T-helper 2 cell treated with Interferon-gamma antibody and Interleukin-4, amounts not matched to agents 5 μg/mL and 100 μg/mL, for 36 hours (primary cell): ENCODE measurements at regions not wholly inside any gene's neighbourhood (a gene's known extent, or its start where the extent isn't known, plus 50 kb on each side); places are given as distances from the start of the nearest gene placed in this dataset.
"Not testable (repeated sequence)": the region's sequence is repeated elsewhere in the genome, so short reads cannot be mapped to it uniquely, and the experiment has no call there.

Experiments used
- DNase-seq: peaks from one replicate; pipeline ENCODE4 v3.0.0; 2021; ENCODE audit warnings: low spot score
- H3K27ac Mint-ChIP-seq: one replicate; pipeline ENCODE4 v1.8.0; 2021; ENCODE audit warnings: mild to moderate bottlenecking, mixed read lengths
- H3K27me3 Mint-ChIP-seq: one replicate; pipeline ENCODE4 v1.8.0; 2021; ENCODE audit warnings: low read depth, mixed read lengths
- H3K36me3 Mint-ChIP-seq: one replicate; pipeline ENCODE4 v1.8.0; 2021; ENCODE audit warnings: low read depth, mixed read lengths
- H3K4me1 Mint-ChIP-seq: one replicate; pipeline ENCODE4 v1.8.0; 2021; ENCODE audit warnings: low read depth, mixed read lengths
- H3K4me3 Mint-ChIP-seq: one replicate; pipeline ENCODE4 v1.8.0; 2022; ENCODE audit warnings: mild to moderate bottlenecking, moderate library complexity, mixed read lengths
- H3K9me3 Mint-ChIP-seq: one replicate; pipeline ENCODE4 v1.8.0; 2021; ENCODE audit warnings: mixed read lengths

GRCh38 chr5:62900976-62901375 lies 322.4 kb downstream of the LRRC70 start:
- Mint-ChIP-seq H3K4me3 (no peak overlapping the region), H3K4me1 (no peaks in the 10 kb centered on the region), H3K9me3 (no peaks in the 10 kb centered on the region), H3K27ac (no peak overlapping the region), H3K36me3 (no peaks in the 10 kb centered on the region), H3K27me3 (no peaks in the 10 kb centered on the region)
- DNase-seq = no peak

- Mint-ChIP-seq H3K27me3 (no peaks in the 10 kb centered on the region), H3K27ac (no peak overlapping the region), H3K4me1 (no peaks in the 10 kb centered on the region), H3K4me3 (no peak overlapping the region), H3K9me3 (no peaks in the 10 kb centered on the region), H3K36me3 (no peaks in the 10 kb centered on the region)
- DNase-seq = no peak
These were observed 317.7 kb downstream of the LRRC70 start for GRCh38 chr5:62896121-62896893.

- Mint-ChIP-seq H3K27ac (no peak overlapping the region), H3K4me3 (no peak overlapping the region), H3K27me3 (no peaks in the 10 kb centered on the region), H3K36me3 (no peaks in the 10 kb centered on the region), H3K4me1 (no peaks in the 10 kb centered on the region), H3K9me3 (no peaks in the 10 kb centered on the region)
- no peak for DNase-seq
These were observed 308.1 kb downstream of the LRRC70 start for GRCh38 chr5:62886603-62887315.

- not testable (repeated sequence) for H3K27ac Mint-ChIP-seq, H3K27me3 Mint-ChIP-seq, H3K36me3 Mint-ChIP-seq, H3K4me3 Mint-ChIP-seq, H3K9me3 Mint-ChIP-seq, DNase-seq, H3K4me1 Mint-ChIP-seq
These were observed 258.7 kb downstream of the LRRC70 start for GRCh38 chr5:62837330-62837729.

- no peak for DNase-seq
- no peak overlapping the region for H3K27ac Mint-ChIP-seq
- no peak overlapping the region for H3K4me3 Mint-ChIP-seq
- H3K27me3 Mint-ChIP-seq = no peaks in the 10 kb centered on the region
- H3K9me3 Mint-ChIP-seq = no peaks in the 10 kb centered on the region
- no peaks in the 10 kb centered on the region for H3K4me1 Mint-ChIP-seq
- no peaks in the 10 kb centered on the region for H3K36me3 Mint-ChIP-seq
These were observed 251.0 kb downstream of the LRRC70 start for GRCh38 chr5:62829604-62829986.

- H3K36me3 Mint-ChIP-seq = no peaks in the 10 kb centered on the region
- no peak for DNase-seq
- H3K27me3 Mint-ChIP-seq = no peaks in the 10 kb centered on the region
- no peaks in the 10 kb centered on the region for H3K4me1 Mint-ChIP-seq
- no peaks in the 10 kb centered on the region for H3K9me3 Mint-ChIP-seq
- no peak overlapping the region for H3K4me3 Mint-ChIP-seq
- no peak overlapping the region for H3K27ac Mint-ChIP-seq
These were observed 250.4 kb downstream of the LRRC70 start for GRCh38 chr5:62828742-62829603.

GRCh38 chr5:62825623-62826220 lies 247.1 kb downstream of the LRRC70 start:
- Mint-ChIP-seq H3K4me1 (no peaks in the 10 kb centered on the region), H3K4me3 (no peak overlapping the region), H3K27me3 (no peaks in the 10 kb centered on the region), H3K27ac (no peak overlapping the region), H3K36me3 (no peaks in the 10 kb centered on the region), H3K9me3 (no peaks in the 10 kb centered on the region)
- DNase-seq = no peak

- DNase-seq = no peak
- Mint-ChIP-seq H3K27me3 (no peaks in the 10 kb centered on the region), H3K9me3 (no peaks in the 10 kb centered on the region)
These were observed 246.3 kb downstream of the LRRC70 start for GRCh38 chr5:62824936-62825335.

GRCh38 chr5:62817043-62817442 lies 238.4 kb downstream of the LRRC70 start:
- H3K4me3 Mint-ChIP-seq, H3K36me3 Mint-ChIP-seq, H3K27ac Mint-ChIP-seq, DNase-seq, H3K4me1 Mint-ChIP-seq, H3K9me3 Mint-ChIP-seq, H3K27me3 Mint-ChIP-seq: not testable (repeated sequence)

More at GRCh38 chr5:62824936-62825335, 246.3 kb downstream of the LRRC70 start:
- no peak overlapping the region for H3K4me3 Mint-ChIP-seq
- H3K4me1 Mint-ChIP-seq = no peaks in the 10 kb centered on the region
- H3K36me3 Mint-ChIP-seq = no peaks in the 10 kb centered on the region
- no peak overlapping the region for H3K27ac Mint-ChIP-seq

- H3K36me3 Mint-ChIP-seq = no peaks in the 10 kb centered on the region
- no peaks in the 10 kb centered on the region for H3K4me1 Mint-ChIP-seq
- no peaks in the 10 kb centered on the region for H3K27me3 Mint-ChIP-seq
- no peak overlapping the region for H3K4me3 Mint-ChIP-seq
- DNase-seq = no peak
- H3K9me3 Mint-ChIP-seq = peaks cover 10% of the 10 kb centered on the region
- H3K27ac Mint-ChIP-seq = no peak overlapping the region
These were observed 236.4 kb downstream of the LRRC70 start for GRCh38 chr5:62814991-62815390.

- H3K27me3 Mint-ChIP-seq = no peaks in the 10 kb centered on the region
- no peak overlapping the region for H3K27ac Mint-ChIP-seq
- H3K4me3 Mint-ChIP-seq = no peak overlapping the region
- no peak for DNase-seq
- peaks cover 10% of the 10 kb centered on the region for H3K9me3 Mint-ChIP-seq
- H3K4me1 Mint-ChIP-seq = no peaks in the 10 kb centered on the region
- H3K36me3 Mint-ChIP-seq = no peaks in the 10 kb centered on the region
These were observed 234.1 kb downstream of the LRRC70 start for GRCh38 chr5:62812621-62813255.

- H3K27ac Mint-ChIP-seq, H3K4me1 Mint-ChIP-seq, H3K4me3 Mint-ChIP-seq, H3K36me3 Mint-ChIP-seq, DNase-seq, H3K27me3 Mint-ChIP-seq, H3K9me3 Mint-ChIP-seq: not testable (repeated sequence)
These were observed 226.2 kb downstream of the LRRC70 start for GRCh38 chr5:62804819-62805218.

- no peak overlapping the region for H3K4me3 Mint-ChIP-seq
- no peaks in the 10 kb centered on the region for H3K4me1 Mint-ChIP-seq
- H3K27me3 Mint-ChIP-seq = no peaks in the 10 kb centered on the region
- no peaks in the 10 kb centered on the region for H3K36me3 Mint-ChIP-seq
- H3K27ac Mint-ChIP-seq = no peak overlapping the region
- no peak for DNase-seq
- peaks cover 14% of the 10 kb centered on the region for H3K9me3 Mint-ChIP-seq
These were observed 217.3 kb downstream of the LRRC70 start for GRCh38 chr5:62795926-62796325.
